Neural crest cell (in vitro differentiated cells): ENCODE measurements at regions not wholly inside any gene's neighbourhood (a gene's known extent, or its start where the extent isn't known, plus 50 kb on each side); places are given as distances from the start of the nearest gene placed in this dataset.

Experiments used
- DNase-seq: peaks from one replicate; pipeline ENCODE4 v3.0.0; 2021; ENCODE audit warnings: low read depth, mixed read lengths, low spot score
- H3K27ac Mint-ChIP-seq: one replicate; pipeline ENCODE4 v1.8.0; 2021; ENCODE audit warnings: mild to moderate bottlenecking, mixed read lengths; ENCODE audit not compliant: unreplicated experiment
- H3K27me3 Mint-ChIP-seq: 2 replicates; pipeline ENCODE4 v1.8.0; 2021; ENCODE audit warnings: low read depth, mild to moderate bottlenecking, mixed read lengths
- H3K36me3 Mint-ChIP-seq: 2 replicates; pipeline ENCODE4 v1.8.0; 2021; ENCODE audit warnings: low read depth, mild to moderate bottlenecking, mixed read lengths
- H3K4me1 Mint-ChIP-seq: 2 replicates; pipeline ENCODE4 v1.8.0; 2021; ENCODE audit warnings: mixed read lengths
- H3K4me3 Mint-ChIP-seq: one replicate; pipeline ENCODE4 v1.8.0; 2021; ENCODE audit warnings: mild to moderate bottlenecking, mixed read lengths
- H3K9me3 Mint-ChIP-seq: 2 replicates; pipeline ENCODE4 v1.8.0; 2021; ENCODE audit warnings: mixed read lengths
- TF ChIP-seq, protein P1 (sequence below): fragments of 200-600 bp; sonication (generic); conservative IDR thresholded peaks from 2 replicates; pipeline ENCODE4 v1.5.0; 2021; ENCODE audit warnings: antibody characterized with exemption, mild to moderate bottlenecking

DNA sequence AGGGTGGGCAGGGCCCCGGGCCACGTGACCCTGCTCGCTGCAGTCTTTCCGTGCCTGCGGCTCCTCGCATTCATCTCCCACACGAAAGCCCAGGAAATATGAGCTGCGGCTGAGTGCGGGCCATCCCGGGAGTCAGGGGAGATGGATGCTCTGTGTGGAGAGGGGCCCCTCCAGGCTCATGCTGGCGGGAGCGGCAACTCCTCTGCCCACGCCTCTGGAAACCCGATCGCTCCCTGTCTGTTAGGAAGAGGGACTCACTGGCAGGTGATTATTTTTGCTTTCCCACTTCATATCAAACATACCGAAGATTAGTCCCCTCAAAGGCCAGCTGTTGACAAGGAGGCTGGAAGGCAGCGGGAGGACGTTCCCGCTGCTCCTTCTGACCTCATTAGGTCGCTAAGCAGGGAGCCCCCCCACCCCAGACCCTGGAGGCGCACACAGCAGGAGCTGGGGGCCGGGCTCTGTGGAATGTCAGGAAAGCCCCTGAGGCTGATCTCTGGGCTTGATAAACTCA, 228.5 kb downstream of the FOXL1 start:
- Mint-ChIP-seq H3K36me3 (no peaks in the 10 kb centered on the region), H3K4me3 (peak overlapping the region; percentile 3), H3K27ac (no peak overlapping the region), H3K27me3 (peaks cover 8% of the 10 kb centered on the region), H3K4me1 (peaks cover 22% of the 10 kb centered on the region), H3K9me3 (no peaks in the 10 kb centered on the region)
- TF ChIP-seq, protein P1, sequence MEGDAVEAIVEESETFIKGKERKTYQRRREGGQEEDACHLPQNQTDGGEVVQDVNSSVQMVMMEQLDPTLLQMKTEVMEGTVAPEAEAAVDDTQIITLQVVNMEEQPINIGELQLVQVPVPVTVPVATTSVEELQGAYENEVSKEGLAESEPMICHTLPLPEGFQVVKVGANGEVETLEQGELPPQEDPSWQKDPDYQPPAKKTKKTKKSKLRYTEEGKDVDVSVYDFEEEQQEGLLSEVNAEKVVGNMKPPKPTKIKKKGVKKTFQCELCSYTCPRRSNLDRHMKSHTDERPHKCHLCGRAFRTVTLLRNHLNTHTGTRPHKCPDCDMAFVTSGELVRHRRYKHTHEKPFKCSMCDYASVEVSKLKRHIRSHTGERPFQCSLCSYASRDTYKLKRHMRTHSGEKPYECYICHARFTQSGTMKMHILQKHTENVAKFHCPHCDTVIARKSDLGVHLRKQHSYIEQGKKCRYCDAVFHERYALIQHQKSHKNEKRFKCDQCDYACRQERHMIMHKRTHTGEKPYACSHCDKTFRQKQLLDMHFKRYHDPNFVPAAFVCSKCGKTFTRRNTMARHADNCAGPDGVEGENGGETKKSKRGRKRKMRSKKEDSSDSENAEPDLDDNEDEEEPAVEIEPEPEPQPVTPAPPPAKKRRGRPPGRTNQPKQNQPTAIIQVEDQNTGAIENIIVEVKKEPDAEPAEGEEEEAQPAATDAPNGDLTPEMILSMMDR, result no peak
- DNase-seq, result no peak

DNA sequence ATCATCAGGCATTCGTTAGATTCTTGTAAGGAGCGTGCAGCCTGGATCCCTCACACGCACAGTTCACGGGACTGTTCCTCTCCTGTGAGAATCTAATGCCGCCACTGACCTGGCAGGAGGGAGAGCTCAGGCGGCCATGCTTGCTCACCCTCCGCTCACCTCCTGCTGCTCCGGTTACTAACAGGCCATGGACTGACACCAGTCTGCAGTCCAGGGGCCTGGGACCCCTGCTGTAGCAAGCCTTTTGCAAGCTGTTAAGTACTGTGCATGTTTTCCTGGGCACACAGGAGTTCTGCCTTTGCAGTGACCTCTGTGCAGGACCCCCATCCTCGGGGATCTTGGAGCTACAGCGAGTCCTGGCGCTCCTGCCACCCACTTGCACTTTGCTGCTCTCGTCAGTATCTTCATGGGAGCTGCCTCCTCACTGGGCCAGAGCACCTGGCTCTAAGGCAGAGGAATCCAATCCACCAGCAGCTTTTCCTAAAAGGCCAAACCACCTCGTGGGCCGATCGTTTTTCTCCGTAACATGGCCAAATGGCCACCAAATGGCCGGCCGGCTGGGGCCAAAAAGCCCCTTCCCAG, 230.6 kb downstream of the FOXL1 start:
- no peak for DNase-seq
- peaks cover 8% of the 10 kb centered on the region for H3K27me3 Mint-ChIP-seq
- peaks cover 22% of the 10 kb centered on the region for H3K4me1 Mint-ChIP-seq
- TF ChIP-seq, protein P1, result no peak
- no peaks in the 10 kb centered on the region for H3K36me3 Mint-ChIP-seq
- no peak overlapping the region for H3K4me3 Mint-ChIP-seq
- no peak overlapping the region for H3K27ac Mint-ChIP-seq
- H3K9me3 Mint-ChIP-seq, result no peaks in the 10 kb centered on the region

DNA sequence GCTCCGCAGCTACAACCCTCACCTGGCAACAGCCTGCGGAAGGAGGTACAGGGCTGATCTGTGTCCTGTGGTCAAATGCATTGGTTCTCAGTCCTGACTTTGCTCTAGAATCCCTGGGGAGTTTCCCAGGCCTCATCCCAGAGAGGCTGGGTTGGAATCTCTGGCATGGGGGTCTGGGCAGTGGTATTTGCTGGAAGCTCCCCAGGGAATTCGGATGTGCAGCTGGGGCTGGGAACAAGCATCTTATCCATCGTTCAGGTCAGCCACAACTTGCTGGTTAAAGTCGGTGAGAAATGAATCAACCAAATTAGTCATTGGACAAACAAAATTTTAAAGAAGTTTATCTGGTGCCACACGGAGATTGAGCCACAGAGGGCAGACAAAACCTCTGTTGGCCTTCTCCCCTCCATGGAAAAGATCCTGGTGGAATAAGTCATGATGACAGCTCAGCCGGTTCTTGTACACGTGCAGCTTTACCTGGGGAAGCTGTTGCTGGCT, 231.2 kb downstream of the FOXL1 start:
- H3K27ac Mint-ChIP-seq, result no peak overlapping the region
- no peak overlapping the region for H3K4me3 Mint-ChIP-seq
- DNase-seq, result no peak

DNA sequence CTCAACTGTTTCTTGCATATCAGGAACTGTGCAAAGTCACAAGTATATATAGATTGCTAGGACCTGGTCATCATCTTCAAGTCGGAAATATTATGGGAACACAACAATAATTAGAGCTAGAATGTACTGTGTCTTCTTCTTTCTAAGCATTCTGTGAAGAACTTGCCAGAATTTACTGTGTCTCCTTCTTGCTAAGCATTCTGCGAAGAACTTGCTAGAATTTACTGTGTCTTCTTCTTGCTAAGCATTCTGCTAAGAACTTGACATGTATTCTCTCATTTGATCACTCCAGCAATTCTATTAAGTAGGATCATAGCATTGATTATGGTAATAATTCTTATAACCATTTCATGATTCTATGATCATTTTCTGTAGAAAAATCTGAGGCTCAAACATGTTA, 231.7 kb downstream of the FOXL1 start:
- H3K27me3 Mint-ChIP-seq, result peaks cover 8% of the 10 kb centered on the region

More for the DNA sequence above, 231.2 kb downstream of the FOXL1 start:
- Mint-ChIP-seq H3K27me3 (peaks cover 8% of the 10 kb centered on the region), H3K9me3 (no peaks in the 10 kb centered on the region), H3K36me3 (no peaks in the 10 kb centered on the region), H3K4me1 (peaks cover 22% of the 10 kb centered on the region)
- TF ChIP-seq, protein P1, result no peak

DNA sequence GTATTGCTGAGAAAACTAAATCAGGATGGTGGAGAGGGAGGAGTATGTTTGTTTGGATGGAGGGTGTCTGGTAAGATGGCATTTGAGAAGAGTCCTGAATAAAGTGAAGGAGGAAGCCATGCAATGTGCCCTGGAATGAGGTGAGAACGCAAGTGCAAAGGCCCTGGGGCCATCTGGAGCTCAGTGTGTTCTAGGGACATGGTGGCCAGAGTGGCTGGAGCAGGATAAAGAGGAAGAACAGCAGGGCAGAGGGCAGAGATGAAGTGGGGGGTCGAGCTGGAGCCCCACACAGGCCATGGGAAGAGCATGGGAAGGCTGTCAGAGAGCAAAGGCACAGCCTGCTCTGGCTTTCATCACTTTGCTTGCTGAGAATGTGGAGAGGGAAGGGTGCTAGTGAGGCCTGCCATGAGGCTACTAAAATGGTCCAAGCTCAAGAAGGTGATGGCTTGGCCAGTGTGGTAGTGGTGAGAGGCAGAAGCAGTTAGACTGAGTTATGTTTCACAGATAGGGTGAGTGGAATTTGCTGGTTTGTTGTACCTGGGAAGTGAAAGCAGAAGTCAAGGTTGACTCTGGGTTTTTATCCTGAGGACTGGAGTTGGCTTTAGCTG, 234.1 kb downstream of the FOXL1 start:
- no peak for DNase-seq
- Mint-ChIP-seq H3K9me3 (no peaks in the 10 kb centered on the region), H3K4me1 (peaks cover 5% of the 10 kb centered on the region), H3K4me3 (no peak overlapping the region), H3K27me3 (peaks cover 10% of the 10 kb centered on the region), H3K27ac (no peak overlapping the region), H3K36me3 (no peaks in the 10 kb centered on the region)
- TF ChIP-seq, protein P1, result no peak

More for the DNA sequence above, 231.7 kb downstream of the FOXL1 start:
- Mint-ChIP-seq H3K9me3 (no peaks in the 10 kb centered on the region), H3K4me3 (no peak overlapping the region), H3K4me1 (peaks cover 22% of the 10 kb centered on the region), H3K27ac (no peak overlapping the region), H3K36me3 (no peaks in the 10 kb centered on the region)
- TF ChIP-seq, protein P1, result no peak
- DNase-seq, result no peak
